GM10847 (cell line): ENCODE measurements at regions not wholly inside any gene's neighbourhood (a gene's known extent, or its start where the extent isn't known, plus 50 kb on each side); places are given as distances from the start of the nearest gene placed in this dataset.

Source experiments
- POLR2A ChIP-seq: IDR thresholded peaks from 2 replicates; pipeline ENCODE4 v1.6.1; 2011; ENCODE audit not compliant: insufficient read length; ENCODE audit errors: extremely low read depth

- TF ChIP-seq POLR2A = no peak
Measured at GRCh38 chr1:38444311-38444710, 397.7 kb upstream of the POU3F1 start.

GRCh38 chr1:38440402-38440801 lies 393.8 kb upstream of the POU3F1 start:
- no peak for TF ChIP-seq POLR2A

GRCh38 chr1:38436749-38437148 lies 390.2 kb upstream of the POU3F1 start:
- TF ChIP-seq POLR2A = no peak

GRCh38 chr1:38436006-38436405 lies 389.4 kb upstream of the POU3F1 start:
- no peak for TF ChIP-seq POLR2A

GRCh38 chr1:38433084-38433722 lies 386.6 kb upstream of the POU3F1 start:
- no peak for TF ChIP-seq POLR2A

GRCh38 chr1:38431535-38432376 lies 385.2 kb upstream of the POU3F1 start:
- no peak for TF ChIP-seq POLR2A

GRCh38 chr1:38430949-38431348 lies 384.4 kb upstream of the POU3F1 start:
- no peak for TF ChIP-seq POLR2A

- no peak for TF ChIP-seq POLR2A
Measured at GRCh38 chr1:38424677-38425076, 378.1 kb upstream of the POU3F1 start.

- no peak for TF ChIP-seq POLR2A
Measured at GRCh38 chr1:38420666-38421065, 374.1 kb upstream of the POU3F1 start.

GRCh38 chr1:38418195-38419030 lies 371.8 kb upstream of the POU3F1 start:
- no peak for TF ChIP-seq POLR2A

- TF ChIP-seq POLR2A = no peak
Measured at GRCh38 chr1:38403667-38404066, 357.1 kb upstream of the POU3F1 start.

GRCh38 chr1:38402230-38402815 lies 355.7 kb upstream of the POU3F1 start:
- no peak for TF ChIP-seq POLR2A

- TF ChIP-seq POLR2A = no peak
Measured at GRCh38 chr1:38396606-38397005, 350.0 kb upstream of the POU3F1 start.

- TF ChIP-seq POLR2A = no peak
Measured at GRCh38 chr1:38394303-38394702, 347.7 kb upstream of the POU3F1 start.

GRCh38 chr1:38392861-38393260 lies 346.3 kb upstream of the POU3F1 start:
- TF ChIP-seq POLR2A = no peak
